Breast epithelium (tissue), 3 donors: ENCODE measurements at regions not wholly inside any gene's neighbourhood (a gene's known extent, or its start where the extent isn't known, plus 50 kb on each side); places are given as distances from the start of the nearest gene placed in this dataset.

Experiments
- POLR2A ChIP-seq: fragments of 450-650 bp; IDR thresholded peaks from one replicate; pipeline ENCODE4 v1.6.1; 2016; ENCODE audit warnings: antibody characterized with exemption, mild to moderate bottlenecking, moderate library complexity
- POLR2AphosphoS5 ChIP-seq, 3 donors: sonication (generic); formaldehyde crosslinking; IDR thresholded peaks; one replicate each; pipeline ENCODE4 v1.6.1; 2017; ENCODE audit warnings: antibody characterized with exemption in 3 of 3
- TF ChIP-seq, protein P1 (sequence below), 3 donors: fragments of 450-650 bp; IDR thresholded peaks; one replicate each; pipeline ENCODE4 v1.5.1; 2016 to 2017; ENCODE audit warnings: antibody characterized with exemption in 3 of 3, mild to moderate bottlenecking in 3 of 3, moderate library complexity in 3 of 3

DNA sequence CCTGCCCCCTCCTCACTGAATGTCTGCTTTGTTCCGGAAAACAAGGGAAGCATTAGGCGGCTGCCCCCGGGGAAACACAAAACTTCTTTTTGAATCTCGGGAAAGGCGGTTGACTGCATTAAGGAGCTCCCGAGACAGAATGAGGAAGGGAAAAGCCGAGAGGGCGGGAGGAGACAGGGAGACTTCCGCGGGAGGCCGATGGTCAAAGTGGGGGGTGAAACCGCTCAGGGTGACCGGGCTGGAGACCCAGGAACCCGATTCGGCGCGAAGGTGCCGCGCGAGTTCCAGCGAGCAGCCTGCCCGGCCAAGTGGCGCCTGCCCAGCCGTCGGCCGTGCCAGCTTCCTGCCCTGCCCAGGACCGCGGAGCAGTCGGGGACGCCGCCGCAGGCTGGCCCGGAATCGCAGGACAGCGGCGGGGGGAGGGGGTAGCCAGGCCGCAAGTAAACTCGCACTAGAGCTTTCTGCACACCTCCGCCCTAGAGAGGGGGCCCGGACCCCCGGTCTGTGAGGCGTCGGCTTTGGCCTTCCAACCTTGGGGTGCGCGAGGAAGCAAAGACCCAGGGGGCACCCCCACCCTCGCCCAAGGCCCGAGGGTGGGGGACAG, 55.1 kb upstream of the BCOR start:
- TF ChIP-seq, protein P1, sequence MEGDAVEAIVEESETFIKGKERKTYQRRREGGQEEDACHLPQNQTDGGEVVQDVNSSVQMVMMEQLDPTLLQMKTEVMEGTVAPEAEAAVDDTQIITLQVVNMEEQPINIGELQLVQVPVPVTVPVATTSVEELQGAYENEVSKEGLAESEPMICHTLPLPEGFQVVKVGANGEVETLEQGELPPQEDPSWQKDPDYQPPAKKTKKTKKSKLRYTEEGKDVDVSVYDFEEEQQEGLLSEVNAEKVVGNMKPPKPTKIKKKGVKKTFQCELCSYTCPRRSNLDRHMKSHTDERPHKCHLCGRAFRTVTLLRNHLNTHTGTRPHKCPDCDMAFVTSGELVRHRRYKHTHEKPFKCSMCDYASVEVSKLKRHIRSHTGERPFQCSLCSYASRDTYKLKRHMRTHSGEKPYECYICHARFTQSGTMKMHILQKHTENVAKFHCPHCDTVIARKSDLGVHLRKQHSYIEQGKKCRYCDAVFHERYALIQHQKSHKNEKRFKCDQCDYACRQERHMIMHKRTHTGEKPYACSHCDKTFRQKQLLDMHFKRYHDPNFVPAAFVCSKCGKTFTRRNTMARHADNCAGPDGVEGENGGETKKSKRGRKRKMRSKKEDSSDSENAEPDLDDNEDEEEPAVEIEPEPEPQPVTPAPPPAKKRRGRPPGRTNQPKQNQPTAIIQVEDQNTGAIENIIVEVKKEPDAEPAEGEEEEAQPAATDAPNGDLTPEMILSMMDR (IDR thresholded peaks at IDR 0.05) = no peak
- TF ChIP-seq POLR2A (no peak), POLR2AphosphoS5 (IDR thresholded peaks at IDR 0.05) (no peak)
